Natural killer cell (primary cell): ENCODE measurements at regions not wholly inside any gene's neighbourhood (a gene's known extent, or its start where the extent isn't known, plus 50 kb on each side); places are given as distances from the start of the nearest gene placed in this dataset.
"Not testable (repeated sequence)": the region's sequence is repeated elsewhere in the genome, so short reads cannot be mapped to it uniquely, and the experiment has no call there.

Experiments
- ATAC-seq, 3 donors: fragments of 150-1000 bp in 2 of 3; fragments of 200-7000 bp in 1 of 3; cut with Tn5 transposase; 1 replicate in 1 of 3; 2 replicates in 2 of 3; pipeline ENCODE4 v1.10.0; 2021; ENCODE audit warnings: mild to moderate bottlenecking in 2 of 3, moderate library complexity in 2 of 3
- DNase-seq, 2 donors: peaks; one replicate each; pipeline versions ENCODE4 v3.0.0 to v3.0.0-alpha.2; 2013 to 2021; ENCODE audit warnings: mixed read lengths in 1 of 2
- H3K27ac ChIP-seq: one replicate; pipeline ENCODE4 v1.5.1; 2013; ENCODE audit warnings: mild to moderate bottlenecking, low read length
- H3K27me3 ChIP-seq: one replicate; pipeline ENCODE4 v1.6.1; 2013; ENCODE audit warnings: low read length; ENCODE audit not compliant: control insufficient read depth, insufficient read depth
- H3K36me3 ChIP-seq: one replicate; pipeline ENCODE4 v1.6.1; 2013; ENCODE audit warnings: low read length; ENCODE audit not compliant: control insufficient read depth, insufficient read depth
- H3K4me1 ChIP-seq: one replicate; pipeline ENCODE4 v1.6.1; 2013; ENCODE audit warnings: low read length; ENCODE audit not compliant: control insufficient read depth, insufficient read depth
- H3K4me3 ChIP-seq: one replicate; pipeline ENCODE4 v1.5.1; 2013; ENCODE audit warnings: low read length
- H3K9me3 ChIP-seq: one replicate; pipeline ENCODE4 v1.6.1; 2013; ENCODE audit warnings: low read length; ENCODE audit not compliant: control insufficient read depth, insufficient read depth
- H3K27ac Mint-ChIP-seq, 2 donors: one replicate each; pipeline ENCODE4 v1.8.0; 2022; ENCODE audit warnings: mild to moderate bottlenecking in 2 of 2, mixed read lengths in 2 of 2, moderate library complexity in 1 of 2
- H3K27me3 Mint-ChIP-seq, 2 donors: one replicate each; pipeline ENCODE4 v1.8.0; 2022; ENCODE audit warnings: low read depth in 2 of 2, mixed read lengths in 2 of 2
- H3K36me3 Mint-ChIP-seq: one replicate; pipeline ENCODE4 v1.8.0; 2022; ENCODE audit warnings: mixed read lengths
- H3K4me1 Mint-ChIP-seq, 2 donors: one replicate each; pipeline ENCODE4 v1.8.0; 2022; ENCODE audit warnings: mixed read lengths in 2 of 2
- H3K4me3 Mint-ChIP-seq: one replicate; pipeline ENCODE4 v1.8.0; 2022; ENCODE audit warnings: mild to moderate bottlenecking, moderate library complexity, mixed read lengths
- H3K9me3 Mint-ChIP-seq, 2 donors: one replicate each; pipeline ENCODE4 v1.8.0; 2022; ENCODE audit warnings: mixed read lengths in 2 of 2
- WGBS: methylation state at CpG from one replicate; pipeline ENCODE4 v1.1.7; 2013; ENCODE audit warnings: missing lambda C conversion rate; ENCODE audit not compliant: insufficient coverage; 5-methylcytosine and 5-hydroxymethylcytosine counted together
- intact Hi-C: fragments of 100-400 bp; cut with micrococcal nuclease; formaldehyde crosslinking; loops from one replicate; pipeline ENCODE4 v1.14.2; 2022
- TF ChIP-seq, protein P1 (sequence below): fragments of 200-600 bp; IDR thresholded peaks from one replicate; pipeline ENCODE4 v1.8.0; 2022; ENCODE audit warnings: antibody characterized with exemption

DNA sequence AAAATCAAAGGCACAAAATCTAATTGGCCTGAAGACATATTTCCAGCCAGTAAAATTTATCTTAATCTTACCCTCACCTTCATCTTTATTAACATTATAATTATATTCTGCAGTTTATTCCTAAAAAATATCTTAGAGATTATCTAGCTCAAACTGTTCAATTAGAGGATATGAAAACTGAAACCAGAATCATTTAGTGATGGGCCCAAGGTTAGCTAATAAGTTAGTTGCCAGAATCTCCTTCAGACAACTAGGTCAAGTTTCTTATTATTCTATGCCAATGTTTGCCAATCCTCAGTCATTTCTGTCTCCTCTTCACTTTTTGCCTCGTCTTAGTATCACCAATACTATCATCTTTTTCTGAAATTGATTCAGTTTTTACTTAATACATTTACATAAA is 56.0 kb upstream of the RASA1 start:
- DNase-seq (no peak), ATAC-seq (no peak)
- Mint-ChIP-seq H3K9me3 (no peaks in the 10 kb centered on the region), H3K36me3 (no peaks in the 10 kb centered on the region), H3K4me3 (no peak overlapping the region), H3K27ac (no peak overlapping the region), H3K27me3 (no peaks in the 10 kb centered on the region), H3K4me1 (peaks cover 0 to 6% of the 10 kb centered on the region in 2 donors)
- no peaks in the 10 kb centered on the region for H3K4me1 ChIP-seq
- TF ChIP-seq, protein P1, sequence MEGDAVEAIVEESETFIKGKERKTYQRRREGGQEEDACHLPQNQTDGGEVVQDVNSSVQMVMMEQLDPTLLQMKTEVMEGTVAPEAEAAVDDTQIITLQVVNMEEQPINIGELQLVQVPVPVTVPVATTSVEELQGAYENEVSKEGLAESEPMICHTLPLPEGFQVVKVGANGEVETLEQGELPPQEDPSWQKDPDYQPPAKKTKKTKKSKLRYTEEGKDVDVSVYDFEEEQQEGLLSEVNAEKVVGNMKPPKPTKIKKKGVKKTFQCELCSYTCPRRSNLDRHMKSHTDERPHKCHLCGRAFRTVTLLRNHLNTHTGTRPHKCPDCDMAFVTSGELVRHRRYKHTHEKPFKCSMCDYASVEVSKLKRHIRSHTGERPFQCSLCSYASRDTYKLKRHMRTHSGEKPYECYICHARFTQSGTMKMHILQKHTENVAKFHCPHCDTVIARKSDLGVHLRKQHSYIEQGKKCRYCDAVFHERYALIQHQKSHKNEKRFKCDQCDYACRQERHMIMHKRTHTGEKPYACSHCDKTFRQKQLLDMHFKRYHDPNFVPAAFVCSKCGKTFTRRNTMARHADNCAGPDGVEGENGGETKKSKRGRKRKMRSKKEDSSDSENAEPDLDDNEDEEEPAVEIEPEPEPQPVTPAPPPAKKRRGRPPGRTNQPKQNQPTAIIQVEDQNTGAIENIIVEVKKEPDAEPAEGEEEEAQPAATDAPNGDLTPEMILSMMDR = no peak
- intact Hi-C loops = no loop called here
- WGBS = 86% methylated on average over 1 of the region's 1 CpG
- no peaks in the 10 kb centered on the region for H3K36me3 ChIP-seq
- H3K4me3 ChIP-seq = no peak overlapping the region
- H3K27me3 ChIP-seq = no peaks in the 10 kb centered on the region
- H3K9me3 ChIP-seq = no peaks in the 10 kb centered on the region
- no peak overlapping the region for H3K27ac ChIP-seq

DNA sequence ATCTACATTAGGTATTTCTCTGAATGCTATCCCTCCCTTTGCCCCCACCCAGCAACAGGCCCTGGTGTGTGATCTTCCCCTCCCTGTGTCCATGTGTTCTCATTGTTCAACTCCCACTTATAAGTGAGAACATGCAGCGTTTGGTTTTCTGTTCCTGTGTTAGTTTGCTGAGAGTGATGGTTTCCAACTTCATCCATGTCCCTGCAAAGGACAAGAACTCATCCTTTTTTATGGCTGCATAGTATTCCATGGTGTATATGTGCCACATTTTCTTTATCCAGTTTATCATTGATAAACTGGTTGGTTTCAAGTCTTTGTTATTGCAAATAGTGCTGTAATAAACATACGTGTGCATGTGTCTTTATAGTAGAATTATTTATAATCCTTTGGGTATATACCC is 55.5 kb upstream of the RASA1 start:
- H3K9me3 Mint-ChIP-seq, H3K27me3 ChIP-seq, H3K4me3 Mint-ChIP-seq, H3K9me3 ChIP-seq, H3K4me1 Mint-ChIP-seq, ATAC-seq, H3K36me3 Mint-ChIP-seq, H3K4me1 ChIP-seq, DNase-seq, H3K4me3 ChIP-seq, H3K27ac Mint-ChIP-seq, H3K27ac ChIP-seq, intact Hi-C loops, H3K27me3 Mint-ChIP-seq, H3K36me3 ChIP-seq: not testable (repeated sequence)
- WGBS = no CpG with 5 or more reads among the region's 2 CpGs

DNA sequence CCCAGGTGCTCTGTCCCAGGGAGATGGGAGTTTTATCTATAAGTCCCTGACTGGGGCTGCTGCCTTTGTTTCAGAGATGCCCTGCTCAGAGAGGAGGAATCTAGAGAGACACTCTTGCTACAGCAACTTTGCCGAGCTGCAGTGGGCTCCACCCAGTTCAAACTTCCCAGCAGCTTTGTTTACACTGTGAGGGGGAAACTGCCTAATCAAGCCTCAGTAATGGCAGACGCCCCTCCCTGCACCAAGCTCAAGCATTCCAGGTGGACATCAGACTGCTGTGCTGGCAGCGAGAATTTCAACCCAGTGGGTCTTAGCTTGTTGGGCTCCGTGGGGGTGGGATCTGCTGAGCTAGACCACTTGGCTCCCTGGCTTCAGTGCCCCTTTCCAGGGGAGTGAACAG is 50.2 kb upstream of the RASA1 start:
- WGBS = 97% methylated on average over 4 of the region's 4 CpGs
- H3K36me3 Mint-ChIP-seq, H3K4me3 Mint-ChIP-seq, intact Hi-C loops, DNase-seq, H3K27me3 Mint-ChIP-seq, H3K4me3 ChIP-seq, H3K27ac Mint-ChIP-seq, H3K27me3 ChIP-seq, H3K27ac ChIP-seq, H3K9me3 ChIP-seq, H3K4me1 Mint-ChIP-seq, ATAC-seq, H3K9me3 Mint-ChIP-seq, H3K36me3 ChIP-seq, H3K4me1 ChIP-seq: not testable (repeated sequence)
